K562 (cell line): ENCODE measurements at regions not wholly inside any gene's neighbourhood (a gene's known extent, or its start where the extent isn't known, plus 50 kb on each side); places are given as distances from the start of the nearest gene placed in this dataset.

ENCODE experiments used
- CBX8 ChIP-seq: fragments of 200-600 bp; sonication (generic); IDR thresholded peaks from 2 replicates; pipeline ENCODE4 v1.6.1; 2012; ENCODE audit warnings: borderline replicate concordance, mixed run types, low read depth, mild to moderate bottlenecking, moderate library complexity, mixed read lengths, low read length, control low read depth, inconsistent platforms; ENCODE audit not compliant: poor library complexity, severe bottlenecking; ENCODE audit errors: extremely low read depth
- CTCF ChIP-seq, 3 experiments: IDR thresholded peaks in 2 of 3; conservative IDR thresholded peaks in 1 of 3; 2 replicates each; pipeline ENCODE4 v1.5.1; 2011 to 2012; ENCODE audit warnings: low read length in 3 of 3, mild to moderate bottlenecking in 3 of 3, control low read depth in 2 of 3, improper control_type of control experiment in 1 of 3, inconsistent platforms in 1 of 3, low read depth in 1 of 3, mixed read lengths in 1 of 3, moderate library complexity in 1 of 3; ENCODE audit not compliant: insufficient read depth in 2 of 3
- FOXJ3 ChIP-seq: sonication (generic); formaldehyde crosslinking; IDR thresholded peaks from 2 replicates; pipeline ENCODE4 v1.4.0; 2020; ENCODE audit warnings: mild to moderate bottlenecking, missing genetic modification reagents
- GATA2 ChIP-seq: sonication (generic); formaldehyde crosslinking; IDR thresholded peaks from 2 replicates; pipeline ENCODE4 v1.4.0; 2020; ENCODE audit warnings: mild to moderate bottlenecking, missing genetic modification reagents
- NFXL1 ChIP-seq: fragments of 450-650 bp; formaldehyde crosslinking; IDR thresholded peaks from 2 replicates; pipeline ENCODE4 v1.4.0; 2021; ENCODE audit warnings: mild to moderate bottlenecking
- NFYB ChIP-seq: IDR thresholded peaks from 2 replicates; pipeline ENCODE4 v1.6.1; 2011; ENCODE audit warnings: mild to moderate bottlenecking, moderate library complexity; ENCODE audit not compliant: insufficient read length; ENCODE audit errors: extremely low read depth
- ZNF695 ChIP-seq: fragments of 450-650 bp; formaldehyde crosslinking; IDR thresholded peaks from 2 replicates; pipeline ENCODE4 v1.4.0; 2020; ENCODE audit warnings: mild to moderate bottlenecking, moderate library complexity

- TF ChIP-seq NFYB (no peak), ZNF695 (no peak), FOXJ3 (CRISPR knock-in tag) (no peak), CTCF (IDR thresholded peaks at IDR 0.05 in 2 of 3, conservative IDR thresholded peaks at IDR 0.05 in 1 of 3; ENCODE audit: insufficient read depth in 2 of 3, low read depth in 1 of 3, low read length in 3 of 3) (no peak), NFXL1 (CRISPR knock-in tag) (no peak), GATA2 (no peak), CBX8 (no peak)
These were observed 261.5 kb downstream of the SLC7A11 start for GRCh38 chr4:137980641-137981040.
